HepG2 (cell line): ENCODE measurements at regions not wholly inside any gene's neighbourhood (a gene's known extent, or its start where the extent isn't known, plus 50 kb on each side); places are given as distances from the start of the nearest gene placed in this dataset.
A peak's percentile ranks its signal among the peaks of the same experiment; 100 is the strongest.

Experiments used
- AFF4 ChIP-seq: sonication (generic); formaldehyde crosslinking; IDR thresholded peaks from 2 replicates; pipeline ENCODE4 v1.4.0; 2020; ENCODE audit warnings: missing genetic modification reagents
- ATF4 ChIP-seq, 2 experiments: fragments of 450-650 bp in 1 of 2; sonication (generic) in 1 of 2; formaldehyde crosslinking; IDR thresholded peaks; 2 replicates each; pipeline versions ENCODE4 v1.5.0 to v1.8.0; 2020 to 2022; ENCODE audit warnings: mild to moderate bottlenecking in 1 of 2, missing genetic modification reagents in 1 of 2
- ATF7 ChIP-seq, 2 experiments: fragments of 450-650 bp in 1 of 2; sonication (generic) in 1 of 2; formaldehyde crosslinking in 1 of 2; IDR thresholded peaks; 2 replicates each; pipeline versions ENCODE4 v1.4.0 to v1.6.1; 2016 to 2020; ENCODE audit warnings: antibody characterized with exemption in 1 of 2, mild to moderate bottlenecking in 1 of 2, missing genetic modification reagents in 1 of 2
- BRD4 ChIP-seq: sonication (generic); formaldehyde crosslinking; IDR thresholded peaks from 2 replicates; pipeline ENCODE4 v1.4.0; 2020; ENCODE audit warnings: missing genetic modification reagents
- GLMP ChIP-seq: sonication (generic); formaldehyde crosslinking; IDR thresholded peaks from 2 replicates; pipeline ENCODE4 v1.9.0; 2021; ENCODE audit warnings: missing genetic modification reagents, mild to moderate bottlenecking, borderline replicate concordance
- HDAC2 ChIP-seq: sonication (generic); formaldehyde crosslinking; IDR thresholded peaks from 2 replicates; pipeline ENCODE4 v1.4.0; 2020; ENCODE audit warnings: missing genetic modification reagents
- HDAC6 ChIP-seq: fragments of 200-600 bp; sonication (generic); IDR thresholded peaks from 2 replicates; pipeline ENCODE4 v1.7.0; 2017; ENCODE audit warnings: mild to moderate bottlenecking, antibody characterized with exemption, low read length, low read depth
- HNRNPK ChIP-seq: fragments of 200-400 bp; formaldehyde crosslinking; IDR thresholded peaks from 2 replicates; pipeline ENCODE4 v1.6.1; 2018; ENCODE audit warnings: low read length, low read depth, moderate library complexity, mild to moderate bottlenecking; ENCODE audit not compliant: poor library complexity, severe bottlenecking
- HOXA3 ChIP-seq: sonication (generic); formaldehyde crosslinking; IDR thresholded peaks from 2 replicates; pipeline ENCODE4 v1.5.0; 2020; ENCODE audit warnings: missing genetic modification reagents
- NAIF1 ChIP-seq: sonication (generic); formaldehyde crosslinking; IDR thresholded peaks from 2 replicates; pipeline ENCODE4 v1.5.0; 2020; ENCODE audit warnings: mild to moderate bottlenecking, missing genetic modification reagents, borderline replicate concordance
- NBN ChIP-seq: fragments of 450-650 bp; conservative IDR thresholded peaks from 2 replicates; pipeline ENCODE4 v1.6.1; 2017
- POLR2AphosphoS2 ChIP-seq: IDR thresholded peaks from 2 replicates; pipeline ENCODE4 v1.6.1; 2011; ENCODE audit warnings: low read depth, low read length, improper control_type of control experiment
- RFXANK ChIP-seq: IDR thresholded peaks from 2 replicates; pipeline ENCODE4 v1.6.1; 2016
- SP140L ChIP-seq: sonication (generic); formaldehyde crosslinking; IDR thresholded peaks from 2 replicates; pipeline ENCODE4 v1.4.0; 2020; ENCODE audit warnings: missing genetic modification reagents, borderline replicate concordance
- THRA ChIP-seq: sonication (generic); formaldehyde crosslinking; IDR thresholded peaks from 2 replicates; pipeline ENCODE4 v1.4.0; 2020; ENCODE audit warnings: missing genetic modification reagents, borderline replicate concordance
- ZBTB38 ChIP-seq: sonication (generic); formaldehyde crosslinking; IDR thresholded peaks from 2 replicates; pipeline ENCODE4 v1.5.1; 2020; ENCODE audit warnings: mild to moderate bottlenecking, missing genetic modification reagents
- ZC3H13 ChIP-seq: sonication (generic); formaldehyde crosslinking; IDR thresholded peaks from 2 replicates; pipeline ENCODE4 v1.8.1; 2023; ENCODE audit warnings: mild to moderate bottlenecking, missing genetic modification reagents, moderate library complexity
- ZNF230 ChIP-seq: sonication (generic); formaldehyde crosslinking; IDR thresholded peaks from 2 replicates; pipeline ENCODE4 v1.4.0; 2020; ENCODE audit warnings: mild to moderate bottlenecking, missing genetic modification reagents
- ZNF282 ChIP-seq: fragments of 450-650 bp; IDR thresholded peaks from 2 replicates; pipeline ENCODE4 v1.6.1; 2018; ENCODE audit not compliant: partially characterized antibody
- ZNF496 ChIP-seq: sonication (generic); formaldehyde crosslinking; IDR thresholded peaks from 2 replicates; pipeline ENCODE4 v1.8.1; 2023; ENCODE audit warnings: mild to moderate bottlenecking, moderate library complexity, missing genetic modification reagents; ENCODE audit not compliant: insufficient replicate concordance
- ZNF615 ChIP-seq: sonication (generic); formaldehyde crosslinking; IDR thresholded peaks from 2 replicates; pipeline ENCODE4 v1.5.0; 2020; ENCODE audit warnings: mild to moderate bottlenecking, missing genetic modification reagents, borderline replicate concordance
- ZNF660 ChIP-seq: sonication (generic); formaldehyde crosslinking; IDR thresholded peaks from 2 replicates; pipeline ENCODE4 v1.5.1; 2020; ENCODE audit warnings: mild to moderate bottlenecking, low read depth, missing genetic modification reagents, borderline replicate concordance
- ZNF747 ChIP-seq: sonication (generic); formaldehyde crosslinking; IDR thresholded peaks from 2 replicates; pipeline ENCODE4 v1.8.1; 2023; ENCODE audit warnings: missing genetic modification reagents, mild to moderate bottlenecking, borderline replicate concordance
- ZNF784 ChIP-seq: sonication (generic); formaldehyde crosslinking; IDR thresholded peaks from 2 replicates; pipeline ENCODE4 v1.5.1; 2020; ENCODE audit warnings: missing genetic modification reagents, mild to moderate bottlenecking, borderline replicate concordance

- TF ChIP-seq GLMP, result no peak
- no peak for TF ChIP-seq NBN
- TF ChIP-seq BRD4 (CRISPR knock-in tag), result no peak
- no peak for TF ChIP-seq RFXANK
- TF ChIP-seq ZNF660 (CRISPR knock-in tag), result no peak
- no peak for TF ChIP-seq HDAC6
- peak; percentile 58; the same call in 1 of the 2 replicates for TF ChIP-seq HDAC2
- TF ChIP-seq ZBTB38 (CRISPR knock-in tag), result no peak
- TF ChIP-seq ATF4 (CRISPR knock-in tag; IDR thresholded peaks at IDR 0.05), result peak in 1 of 2 experiments; percentile 94; a peak in 2 of 4 replicates
- TF ChIP-seq NAIF1, result no peak
- TF ChIP-seq ZC3H13 (CRISPR knock-in tag), result no peak
- peak; percentile 86; the same call in 1 of the 2 replicates for TF ChIP-seq THRA (CRISPR knock-in tag)
- no peak for TF ChIP-seq AFF4
- no peak for TF ChIP-seq ZNF282
- TF ChIP-seq HNRNPK, result no peak
- no peak for TF ChIP-seq ZNF615 (CRISPR knock-in tag)
- no peak for TF ChIP-seq ZNF496 (CRISPR knock-in tag)
- TF ChIP-seq SP140L (CRISPR knock-in tag), result no peak
- TF ChIP-seq ZNF784 (CRISPR knock-in tag), result no peak
- peak; percentile 25; the same call in 1 of the 2 replicates for TF ChIP-seq HOXA3
- TF ChIP-seq ZNF747 (CRISPR knock-in tag), result no peak
- TF ChIP-seq ZNF230, result no peak
- no peak for TF ChIP-seq POLR2AphosphoS2
- TF ChIP-seq ATF7 (IDR thresholded peaks at IDR 0.05), result no peak
- no peak for TF ChIP-seq ATF7 (CRISPR knock-in tag; IDR thresholded peaks at IDR 0.05)
Measured at GRCh38 chrX:20397587-20397986, 130.9 kb upstream of the RPS6KA3 start (continued).
